H1 (cell line): ENCODE measurements at regions not wholly inside any gene's neighbourhood (a gene's known extent, or its start where the extent isn't known, plus 50 kb on each side); places are given as distances from the start of the nearest gene placed in this dataset.

ENCODE experiments used
- CTCF ChIA-PET: fragments of 300-600 bp; sonication (Branson Sonifier 250); formaldehyde crosslinking; loops from one replicate; lab custom pipeline; 2021; ENCODE audit not compliant: partially characterized antibody; lab: Charles Lee
- POLR2A ChIA-PET: fragments of 300-600 bp; sonication (Branson Sonifier 250); formaldehyde crosslinking; loops from one replicate; lab custom pipeline; 2021; ENCODE audit warnings: inconsistent platforms; ENCODE audit not compliant: partially characterized antibody; lab: Charles Lee
- DNase-seq, 2 experiments: peaks; one replicate each; pipeline versions ENCODE4 v3.0.0 to v3.0.0-alpha.2; 2010 to 2022; ENCODE audit warnings: low spot score in 2 of 2, low read depth in 1 of 2, mixed read lengths in 1 of 2
- FAIRE-seq: peaks from 2 replicates; lab custom pipeline; 2011; peaks lifted over from hg19 to GRCh38; lab: Jason Lieb, UNC
- H2AFZ ChIP-seq: 2 replicates; pipeline ENCODE4 v1.8.1; 2012; ENCODE audit warnings: low read length, inconsistent platforms
- H2AK5ac ChIP-seq: 2 replicates; pipeline ENCODE4 v1.6.1; 2013; ENCODE audit warnings: low read depth, low read length
- H2BK120ac ChIP-seq: replicated peaks from 2 replicates; pipeline ENCODE3; 2013; ENCODE audit warnings: low read depth, low read length, inconsistent platforms
- H2BK12ac ChIP-seq: 2 replicates; pipeline ENCODE4 v1.6.1; 2013; ENCODE audit warnings: low read depth, low read length
- H2BK15ac ChIP-seq: 2 replicates; pipeline ENCODE4 v1.6.1; 2013; ENCODE audit warnings: low read length
- H2BK20ac ChIP-seq: 2 replicates; pipeline ENCODE4 v1.6.1; 2013; ENCODE audit warnings: low read length
- H2BK5ac ChIP-seq: 2 replicates; pipeline ENCODE4 v1.6.1; 2013; ENCODE audit warnings: low read depth, low read length
- H3K14ac ChIP-seq: 2 replicates; pipeline ENCODE4 v1.6.1; 2013; ENCODE audit warnings: inconsistent platforms; ENCODE audit not compliant: insufficient read length
- H3K18ac ChIP-seq: 2 replicates; pipeline ENCODE4 v1.6.1; 2013; ENCODE audit warnings: low read length; ENCODE audit errors: extremely low read depth
- H3K23ac ChIP-seq: 2 replicates; pipeline ENCODE4 v1.6.1; 2013; ENCODE audit warnings: inconsistent platforms; ENCODE audit not compliant: insufficient read length
- H3K23me2 ChIP-seq: 2 replicates; pipeline ENCODE4 v1.6.1; 2013; ENCODE audit warnings: low read depth, low read length
- H3K27ac ChIP-seq: 2 replicates; pipeline ENCODE4 v1.6.1; 2011; ENCODE audit warnings: low read depth, low read length, inconsistent platforms
- H3K27me3 ChIP-seq, 4 experiments: replicated peaks in 1 of 4; 1 replicate in 1 of 4; 2 replicates in 3 of 4; pipeline versions ENCODE4 v1.6.1 to v1.8.1; 2011 to 2013; ENCODE audit warnings: low read length in 3 of 4, mild to moderate bottlenecking in 3 of 4, inconsistent platforms in 2 of 4, mixed read lengths in 2 of 4, moderate library complexity in 1 of 4; ENCODE audit not compliant: control insufficient read depth in 3 of 4, insufficient read depth in 3 of 4; ENCODE audit errors: extremely low read depth in 1 of 4
- H3K36me3 ChIP-seq, 4 experiments: 2 replicates each; pipeline versions ENCODE4 v1.6.1 to v1.8.1; 2011 to 2013; ENCODE audit warnings: mild to moderate bottlenecking in 4 of 4, low read length in 3 of 4, moderate library complexity in 2 of 4, control low read depth in 1 of 4, inconsistent platforms in 1 of 4; ENCODE audit not compliant: insufficient read depth in 4 of 4, control insufficient read depth in 2 of 4
- H3K4ac ChIP-seq: replicated peaks from 2 replicates; pipeline ENCODE3; 2013; ENCODE audit warnings: low read length, low read depth, mixed read lengths, inconsistent platforms; ENCODE audit not compliant: insufficient read length
- H3K4me1 ChIP-seq, 4 experiments: replicated peaks in 1 of 4; 1 replicate in 1 of 4; 2 replicates in 3 of 4; pipeline versions ENCODE4 v1.6.1 to v1.8.1; 2011 to 2013; ENCODE audit warnings: low read length in 3 of 4, inconsistent platforms in 2 of 4, mixed read lengths in 1 of 4; ENCODE audit not compliant: insufficient read depth in 4 of 4, control insufficient read depth in 3 of 4
- H3K4me2 ChIP-seq, 2 experiments: 2 replicates each; pipeline versions ENCODE4 v1.6.1 to v1.8.1; 2011 to 2013; ENCODE audit warnings: low read depth in 2 of 2, low read length in 2 of 2, control low read depth in 1 of 2, inconsistent platforms in 1 of 2, mild to moderate bottlenecking in 1 of 2; ENCODE audit not compliant: insufficient read depth in 1 of 2
- H3K4me3 ChIP-seq, 4 experiments: fragments of 200-600, 300-600 bp in 1 of 4; sonication (generic), shearing (Covaris generic), sonication (Bioruptor Twin) in 1 of 4; 2 replicates each; pipeline versions ENCODE4 v1.5.1 to v1.8.1; 2011 to 2016; ENCODE audit warnings: low read length in 4 of 4, low read depth in 3 of 4, control low read depth in 2 of 4, inconsistent platforms in 2 of 4, mild to moderate bottlenecking in 2 of 4, mixed read lengths in 1 of 4, moderate library complexity in 1 of 4; ENCODE audit not compliant: insufficient read depth in 2 of 4; ENCODE audit errors: extremely low read depth in 1 of 4
- H3K56ac ChIP-seq: replicated peaks from 2 replicates; pipeline ENCODE3; 2013; ENCODE audit warnings: low read depth, mild to moderate bottlenecking, mixed read lengths, low read length, inconsistent platforms; ENCODE audit not compliant: insufficient read length
- H3K79me1 ChIP-seq: 2 replicates; pipeline ENCODE4 v1.6.1; 2013; ENCODE audit warnings: low read depth, low read length, control low read depth
- H3K79me2 ChIP-seq, 2 experiments: 2 replicates each; pipeline versions ENCODE4 v1.6.1 to v1.8.1; 2012 to 2013; ENCODE audit warnings: low read length in 2 of 2, mild to moderate bottlenecking in 2 of 2, inconsistent platforms in 1 of 2; ENCODE audit not compliant: insufficient read depth in 2 of 2, control insufficient read depth in 1 of 2
- H3K9ac ChIP-seq, 4 experiments: replicated peaks in 1 of 4; 1 replicate in 1 of 4; 2 replicates in 3 of 4; pipeline versions ENCODE4 v1.6.1 to v1.8.1; 2011 to 2013; ENCODE audit warnings: low read depth in 3 of 4, low read length in 3 of 4, control low read depth in 2 of 4, mild to moderate bottlenecking in 2 of 4, moderate library complexity in 2 of 4, inconsistent platforms in 1 of 4; ENCODE audit errors: extremely low read depth in 1 of 4
- H3K9me3 ChIP-seq, 2 experiments: 2 replicates each; pipeline versions ENCODE4 v1.6.1 to v1.8.1; 2012 to 2013; ENCODE audit warnings: mild to moderate bottlenecking in 2 of 2, moderate library complexity in 2 of 2, control low read depth in 1 of 2, inconsistent platforms in 1 of 2, low read depth in 1 of 2, low read length in 1 of 2, mixed read lengths in 1 of 2; ENCODE audit not compliant: insufficient read depth in 2 of 2
- H4K20me1 ChIP-seq, 2 experiments: replicated peaks in 1 of 2; 2 replicates each; pipeline versions ENCODE3 to v1.8.1; 2011 to 2013; ENCODE audit warnings: inconsistent platforms in 2 of 2, low read length in 2 of 2, mild to moderate bottlenecking in 1 of 2; ENCODE audit not compliant: insufficient read depth in 2 of 2, control insufficient read depth in 1 of 2
- H4K5ac ChIP-seq: 2 replicates; pipeline ENCODE4 v1.6.1; 2013; ENCODE audit warnings: low read length, low read depth, mixed read lengths, inconsistent platforms; ENCODE audit not compliant: insufficient read length
- H4K8ac ChIP-seq: 2 replicates; pipeline ENCODE4 v1.8.0; 2013; ENCODE audit warnings: mild to moderate bottlenecking, moderate library complexity, low read length, inconsistent platforms; ENCODE audit not compliant: insufficient read depth; ENCODE audit errors: extremely low read depth
- H4K91ac ChIP-seq: replicated peaks from 2 replicates; pipeline ENCODE3; 2013; ENCODE audit warnings: low read length, mixed read lengths, inconsistent platforms; ENCODE audit not compliant: insufficient read length
- ASH2L ChIP-seq: fragments of 200-600, 300-600 bp; sonication (generic); IDR thresholded peaks from one replicate; pipeline ENCODE4 v1.7.1; 2017; ENCODE audit warnings: low read length
- CEBPB ChIP-seq: IDR thresholded peaks from 2 replicates; pipeline ENCODE4 v1.6.1; 2012; ENCODE audit warnings: low read depth, low read length
- CREB1 ChIP-seq: IDR thresholded peaks from 2 replicates; pipeline ENCODE4 v1.6.1; 2012; ENCODE audit warnings: inconsistent platforms
- EP300 ChIP-seq, 2 experiments: IDR thresholded peaks; 1 replicate in 1 of 2; 2 replicates in 1 of 2; pipeline ENCODE4 v1.6.1; 2011 to 2012; ENCODE audit warnings: low read depth in 2 of 2, low read length in 2 of 2, mild to moderate bottlenecking in 2 of 2, borderline replicate concordance in 1 of 2, inconsistent platforms in 1 of 2, moderate library complexity in 1 of 2
- GABPA ChIP-seq: IDR thresholded peaks from 2 replicates; pipeline ENCODE4 v1.6.1; 2011; ENCODE audit warnings: mild to moderate bottlenecking, low read length, moderate library complexity, borderline replicate concordance; ENCODE audit not compliant: insufficient read depth
- HDAC2 ChIP-seq, 2 experiments: fragments of 300-600 bp in 1 of 2; sonication (generic) in 1 of 2; IDR thresholded peaks; 2 replicates each; pipeline ENCODE4 v1.6.1; 2011 to 2012; ENCODE audit warnings: low read depth in 2 of 2, low read length in 2 of 2, mild to moderate bottlenecking in 2 of 2, moderate library complexity in 2 of 2, borderline replicate concordance in 1 of 2, inconsistent platforms in 1 of 2
- JUND ChIP-seq: IDR thresholded peaks from 2 replicates; pipeline ENCODE4 v1.6.1; 2011; ENCODE audit warnings: mild to moderate bottlenecking, improper control_type of control experiment, low read length
- NRF1 ChIP-seq: IDR thresholded peaks from 2 replicates; pipeline ENCODE4 v1.6.1; 2011; ENCODE audit warnings: mild to moderate bottlenecking, low read depth, low read length, improper control_type of control experiment
- PHF8 ChIP-seq: fragments of 200-600 bp; sonication (generic); conservative IDR thresholded peaks from 2 replicates; pipeline ENCODE4 v1.7.1; 2012; ENCODE audit warnings: low read depth, mild to moderate bottlenecking, inconsistent platforms, low read length, moderate library complexity
- POLR2A ChIP-seq, 2 experiments: IDR thresholded peaks; 1 replicate in 1 of 2; 2 replicates in 1 of 2; pipeline ENCODE4 v1.6.1; 2011; ENCODE audit warnings: low read depth in 2 of 2, low read length in 2 of 2, mild to moderate bottlenecking in 2 of 2; ENCODE audit errors: control extremely low read depth in 1 of 2
- RAD21 ChIP-seq, 2 experiments: IDR thresholded peaks in 1 of 2; conservative IDR thresholded peaks in 1 of 2; 2 replicates each; pipeline ENCODE4 v1.6.1; 2011; ENCODE audit warnings: low read depth in 2 of 2, low read length in 2 of 2, improper control_type of control experiment in 1 of 2, inconsistent platforms in 1 of 2, mild to moderate bottlenecking in 1 of 2, moderate library complexity in 1 of 2
- SAP30 ChIP-seq: fragments of 300-600 bp; sonication (generic); IDR thresholded peaks from 2 replicates; pipeline ENCODE4 v1.7.1; 2012; ENCODE audit warnings: low read length, moderate library complexity, mild to moderate bottlenecking, inconsistent platforms; ENCODE audit not compliant: insufficient read depth, insufficient replicate concordance
- SP4 ChIP-seq: IDR thresholded peaks from 2 replicates; pipeline ENCODE4 v1.6.1; 2012; ENCODE audit warnings: low read length, inconsistent platforms
- SRF ChIP-seq: IDR thresholded peaks from 2 replicates; pipeline ENCODE4 v1.6.1; 2011; ENCODE audit warnings: mild to moderate bottlenecking, low read depth, low read length, moderate library complexity
- TBP ChIP-seq: IDR thresholded peaks from 2 replicates; pipeline ENCODE4 v1.6.1; 2011; ENCODE audit warnings: low read depth, low read length, improper control_type of control experiment
- WGBS, 2 experiments: shearing (Covaris generic) in 1 of 2; methylation state at CpG; one replicate each; pipeline versions ENCODE4 v1.1.6 to v1.1.7; 2013 to 2015; ENCODE audit warnings: low lambda C conversion rate in 2 of 2, mixed read lengths in 2 of 2, inconsistent platforms in 1 of 2, low coverage in 1 of 2, missing lambda C conversion rate in 1 of 2; ENCODE audit not compliant: insufficient replicate concordance in 2 of 2, insufficient coverage in 1 of 2, insufficient read length in 1 of 2; ENCODE audit errors: extremely low coverage in 1 of 2, missing lambda C conversion rate in 1 of 2; 5-methylcytosine and 5-hydroxymethylcytosine counted together

- no peak overlapping the region for H3K23ac ChIP-seq
- no peak overlapping the region for H2BK15ac ChIP-seq
- H2AFZ ChIP-seq: no peak overlapping the region
- no peaks in the 10 kb centered on the region for H4K20me1 ChIP-seq
- H4K5ac ChIP-seq: no peak overlapping the region
- H3K9me3 ChIP-seq: no peaks in the 10 kb centered on the region
- CTCF ChIA-PET: interaction anchor here (1.0 to 4.4 kb wide), 5 partner anchors 9 to 193 kb away, joined by 3 to 22 read pairs (median 5); no protein-coding TSS in a partner anchor
- H3K27ac ChIP-seq: no peak overlapping the region
- H3K79me2 ChIP-seq: no peaks in the 10 kb centered on the region
- no peaks in the 10 kb centered on the region for H3K27me3 ChIP-seq
- no peak overlapping the region for H3K9ac ChIP-seq
- H2BK20ac ChIP-seq: no peak overlapping the region
- H3K4me2 ChIP-seq: no peak overlapping the region
- H3K14ac ChIP-seq: no peak overlapping the region
- H3K56ac ChIP-seq: no peak overlapping the region
- H3K18ac ChIP-seq: no peak overlapping the region
- FAIRE-seq (no peak), DNase-seq (no peak)
- H3K23me2 ChIP-seq: peaks cover 2% of the 10 kb centered on the region; the same call in 1 of the 2 replicates
- H4K91ac ChIP-seq: no peak overlapping the region
- no peak overlapping the region for H2BK120ac ChIP-seq
- H2BK5ac ChIP-seq: no peak overlapping the region
- no peak overlapping the region for H3K4ac ChIP-seq
- H2AK5ac ChIP-seq: no peak overlapping the region
- no peaks in the 10 kb centered on the region for H3K36me3 ChIP-seq
- POLR2A ChIA-PET: no interaction called here
- H4K8ac ChIP-seq: no peak overlapping the region
- WGBS, 2 experiments: 93% methylated on average over 13 of the region's 13 CpGs; no CpG with 5 or more reads in 1 of the 2 experiments
- no peaks in the 10 kb centered on the region for H3K79me1 ChIP-seq
- peaks cover 0 to 3% (median 0%) of the 10 kb centered on the region in 4 experiments; a peak in 1 of 7 replicates for H3K4me1 ChIP-seq
- H2BK12ac ChIP-seq: no peak overlapping the region
- H3K4me3 ChIP-seq: no peak overlapping the region
- TF ChIP-seq SP4 (no peak), RAD21 (IDR thresholded peaks at IDR 0.05 in 1 of 2, conservative IDR thresholded peaks at IDR 0.05 in 1 of 2; ENCODE audit: low read depth in 2 of 2, low read length in 2 of 2) (no peak), POLR2A (IDR thresholded peaks at IDR 0.05; ENCODE audit: control extremely low read depth in 1 of 2, low read depth in 2 of 2, low read length in 2 of 2) (no peak), SAP30 (no peak), EP300 (IDR thresholded peaks at IDR 0.05; ENCODE audit: borderline replicate concordance in 1 of 2, low read depth in 2 of 2, low read length in 2 of 2) (no peak), HDAC2 (IDR thresholded peaks at IDR 0.05; ENCODE audit: borderline replicate concordance in 1 of 2, low read depth in 2 of 2, low read length in 2 of 2) (no peak), ASH2L (no peak), CREB1 (no peak), SRF (no peak), TBP (no peak), NRF1 (no peak), JUND (no peak), GABPA (no peak), CEBPB (no peak), PHF8 (no peak)
Observed at GRCh38 chr11:115887316-115887715, 383.1 kb upstream of the CADM1 start.
